GM12873 (cell line): ENCODE measurements at regions not wholly inside any gene's neighbourhood (a gene's known extent, or its start where the extent isn't known, plus 50 kb on each side); places are given as distances from the start of the nearest gene placed in this dataset.

Experiments used
- CTCF ChIP-seq: IDR thresholded peaks from 2 replicates; pipeline ENCODE4 v1.5.1; 2012; ENCODE audit warnings: low read depth, mild to moderate bottlenecking, moderate library complexity, low read length, control low read depth; ENCODE audit not compliant: insufficient read depth; ENCODE audit errors: missing control alignments

- TF ChIP-seq CTCF: no peak
Observed at GRCh38 chr2:7196883-7197282, 279.7 kb downstream of the RNF144A start.

GRCh38 chr2:7201851-7202250, 284.6 kb downstream of the RNF144A start:
- no peak for TF ChIP-seq CTCF

- TF ChIP-seq CTCF: peak; percentile 83
Observed at GRCh38 chr2:7203056-7203467, 285.9 kb downstream of the RNF144A start.

GRCh38 chr2:7205151-7205830, 288.1 kb downstream of the RNF144A start:
- TF ChIP-seq CTCF: no peak

- no peak for TF ChIP-seq CTCF
Observed at GRCh38 chr2:7206111-7206810, 289.0 kb downstream of the RNF144A start.

- TF ChIP-seq CTCF: no peak
Observed at GRCh38 chr2:7207631-7208030, 290.4 kb downstream of the RNF144A start.

GRCh38 chr2:7209757-7210555, 292.7 kb downstream of the RNF144A start:
- no peak for TF ChIP-seq CTCF
